Astrocyte of the spinal cord (primary cell): ENCODE measurements at regions not wholly inside any gene's neighbourhood (a gene's known extent, or its start where the extent isn't known, plus 50 kb on each side); places are given as distances from the start of the nearest gene placed in this dataset.

Experiments
- DNase-seq: peaks from one replicate; pipeline ENCODE4 v3.0.0; 2011; ENCODE audit warnings: low read depth, low spot score
- H3K4me3 ChIP-seq: 2 replicates; pipeline ENCODE4 v1.5.1; 2011; ENCODE audit warnings: low read depth, mild to moderate bottlenecking, low read length, moderate library complexity
- CTCF ChIP-seq: IDR thresholded peaks from 2 replicates; pipeline ENCODE4 v1.5.1; 2012; ENCODE audit warnings: low read depth, mild to moderate bottlenecking, low read length, inconsistent platforms
- in situ Hi-C: cut with HindIII; loops from 2 replicates; pipeline ENCODE4 v1.10.0; 2017; ENCODE audit warnings: low sequenced_read_pairs

GRCh38 chr4:134425756-134426155 is 224.2 kb upstream of the PABPC4L start:
- no peak for DNase-seq
- H3K4me3 ChIP-seq: no peak overlapping the region
- in situ Hi-C loops: no loop called here
- no peak for TF ChIP-seq CTCF

- in situ Hi-C loops: no loop called here
- DNase-seq: no peak
- H3K4me3 ChIP-seq: no peak overlapping the region
- TF ChIP-seq CTCF: no peak
Observed at GRCh38 chr4:134422776-134423175, 221.2 kb upstream of the PABPC4L start.

- no peak overlapping the region for H3K4me3 ChIP-seq
- no peak for DNase-seq
- in situ Hi-C loops: no loop called here
- no peak for TF ChIP-seq CTCF
Observed at GRCh38 chr4:134421734-134422133, 220.1 kb upstream of the PABPC4L start.

GRCh38 chr4:134408897-134409296 is 207.3 kb upstream of the PABPC4L start:
- H3K4me3 ChIP-seq: no peak overlapping the region
- DNase-seq: no peak
- no peak for TF ChIP-seq CTCF
- in situ Hi-C loops: no loop called here

- in situ Hi-C loops: no loop called here
- DNase-seq: no peak
- H3K4me3 ChIP-seq: no peak overlapping the region
- no peak for TF ChIP-seq CTCF
Observed at GRCh38 chr4:134401798-134402197, 200.2 kb upstream of the PABPC4L start.

GRCh38 chr4:134393592-134393991 is 192.0 kb upstream of the PABPC4L start:
- DNase-seq: no peak
- H3K4me3 ChIP-seq: no peak overlapping the region
- in situ Hi-C loops: no loop called here
- no peak for TF ChIP-seq CTCF

GRCh38 chr4:134390319-134390718 is 188.7 kb upstream of the PABPC4L start:
- H3K4me3 ChIP-seq: no peak overlapping the region
- TF ChIP-seq CTCF: no peak
- in situ Hi-C loops: no loop called here
- DNase-seq: no peak
